Activated CD4-positive, alpha-beta T cell treated with anti-CD3 and anti-CD28 coated beads, Interleukin-2, amount 10 ng/mL, durations not matched to agents 24 days and 14 days (primary cell): ENCODE measurements at regions not wholly inside any gene's neighbourhood (a gene's known extent, or its start where the extent isn't known, plus 50 kb on each side); places are given as distances from the start of the nearest gene placed in this dataset.
A peak's percentile ranks its signal among the peaks of the same experiment; 100 is the strongest.

Source experiments
- DNase-seq: peaks from one replicate; pipeline ENCODE4 v3.0.0; 2022
- H3K27ac Mint-ChIP-seq: one replicate; pipeline ENCODE4 v1.8.0; 2022; ENCODE audit warnings: mild to moderate bottlenecking, mixed read lengths
- H3K27me3 Mint-ChIP-seq: one replicate; pipeline ENCODE4 v1.8.0; 2022; ENCODE audit warnings: mixed read lengths
- H3K36me3 Mint-ChIP-seq: one replicate; pipeline ENCODE4 v1.8.0; 2022; ENCODE audit warnings: low read depth, mild to moderate bottlenecking, mixed read lengths
- H3K4me1 Mint-ChIP-seq: one replicate; pipeline ENCODE4 v1.8.0; 2021; ENCODE audit warnings: mixed read lengths
- H3K4me3 Mint-ChIP-seq: one replicate; pipeline ENCODE4 v1.8.0; 2022; ENCODE audit warnings: mild to moderate bottlenecking, moderate library complexity, mixed read lengths
- H3K9me3 Mint-ChIP-seq: one replicate; pipeline ENCODE4 v1.8.0; 2021; ENCODE audit warnings: mixed read lengths
- intact Hi-C: fragments of 100-400 bp; cut with micrococcal nuclease; formaldehyde crosslinking; loops from one replicate; pipeline ENCODE4 v1.15.1; 2023

- no peaks in the 10 kb centered on the region for H3K9me3 Mint-ChIP-seq
- intact Hi-C loops, result no loop called here
- no peaks in the 10 kb centered on the region for H3K36me3 Mint-ChIP-seq
- H3K4me1 Mint-ChIP-seq, result no peaks in the 10 kb centered on the region
- H3K4me3 Mint-ChIP-seq, result no peak overlapping the region
- no peak overlapping the region for H3K27ac Mint-ChIP-seq
- no peaks in the 10 kb centered on the region for H3K27me3 Mint-ChIP-seq
- no peak for DNase-seq
Measured at GRCh38 chr14:105842105-105842504, 315.7 kb downstream of the TMEM121 start.

GRCh38 chr14:105843444-105844046 lies 317.2 kb downstream of the TMEM121 start:
- no peak overlapping the region for H3K27ac Mint-ChIP-seq
- DNase-seq, result no peak
- no peaks in the 10 kb centered on the region for H3K4me1 Mint-ChIP-seq

GRCh38 chr14:105844047-105844630 lies 317.8 kb downstream of the TMEM121 start:
- intact Hi-C loops, result no loop called here
- no peaks in the 10 kb centered on the region for H3K36me3 Mint-ChIP-seq
- peak; percentile 39 for DNase-seq
- no peak overlapping the region for H3K27ac Mint-ChIP-seq
- H3K4me3 Mint-ChIP-seq, result no peak overlapping the region
- H3K9me3 Mint-ChIP-seq, result no peaks in the 10 kb centered on the region
- H3K27me3 Mint-ChIP-seq, result no peaks in the 10 kb centered on the region
- no peaks in the 10 kb centered on the region for H3K4me1 Mint-ChIP-seq

More at GRCh38 chr14:105843444-105844046, 317.2 kb downstream of the TMEM121 start:
- Mint-ChIP-seq H3K27me3 (no peaks in the 10 kb centered on the region), H3K9me3 (no peaks in the 10 kb centered on the region), H3K4me3 (no peak overlapping the region), H3K36me3 (no peaks in the 10 kb centered on the region)
- intact Hi-C loops, result no loop called here

- H3K36me3 Mint-ChIP-seq, result no peaks in the 10 kb centered on the region
- peak; percentile 48 for DNase-seq
- no peaks in the 10 kb centered on the region for H3K27me3 Mint-ChIP-seq
- intact Hi-C loops, result no loop called here
- H3K4me3 Mint-ChIP-seq, result no peak overlapping the region
- H3K4me1 Mint-ChIP-seq, result no peaks in the 10 kb centered on the region
- no peak overlapping the region for H3K27ac Mint-ChIP-seq
- no peaks in the 10 kb centered on the region for H3K9me3 Mint-ChIP-seq
Measured at GRCh38 chr14:105844810-105845724, 318.7 kb downstream of the TMEM121 start.

GRCh38 chr14:105845725-105846309 lies 319.4 kb downstream of the TMEM121 start:
- no peaks in the 10 kb centered on the region for H3K4me1 Mint-ChIP-seq
- no peaks in the 10 kb centered on the region for H3K27me3 Mint-ChIP-seq
- no peaks in the 10 kb centered on the region for H3K36me3 Mint-ChIP-seq
- DNase-seq, result peak; percentile 45
- no peak overlapping the region for H3K27ac Mint-ChIP-seq
- no peaks in the 10 kb centered on the region for H3K9me3 Mint-ChIP-seq
- no peak overlapping the region for H3K4me3 Mint-ChIP-seq
- intact Hi-C loops, result no loop called here

GRCh38 chr14:105846312-105846711 lies 319.9 kb downstream of the TMEM121 start:
- intact Hi-C loops, result no loop called here
- Mint-ChIP-seq H3K36me3 (no peaks in the 10 kb centered on the region), H3K4me1 (no peaks in the 10 kb centered on the region), H3K27ac (no peak overlapping the region), H3K27me3 (no peaks in the 10 kb centered on the region), H3K4me3 (no peak overlapping the region), H3K9me3 (no peaks in the 10 kb centered on the region)
- no peak for DNase-seq

DNA sequence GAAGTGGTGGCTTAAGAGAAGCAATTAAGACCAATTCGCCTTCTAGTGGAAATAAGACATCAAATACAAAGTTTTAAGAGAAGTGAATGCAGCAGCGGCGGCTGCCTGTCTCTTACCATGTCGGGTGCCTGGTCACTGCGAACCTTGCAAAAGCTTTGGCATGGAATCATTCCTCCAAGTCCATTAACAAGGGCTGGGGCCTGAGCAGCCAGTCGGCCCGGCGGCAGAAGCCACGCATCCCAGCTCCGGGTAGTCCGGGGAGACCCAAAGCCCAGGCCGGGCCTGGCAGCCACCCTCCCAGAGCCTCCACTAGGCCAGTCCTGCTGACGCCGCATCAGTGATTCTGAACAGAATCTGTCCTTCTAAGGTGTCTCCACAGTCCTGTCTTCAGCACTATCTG lies 321.0 kb downstream of the TMEM121 start:
- DNase-seq, result peak; percentile 50
- H3K9me3 Mint-ChIP-seq, result no peaks in the 10 kb centered on the region
- H3K36me3 Mint-ChIP-seq, result no peaks in the 10 kb centered on the region
- intact Hi-C loops, result no loop called here
- H3K4me3 Mint-ChIP-seq, result no peak overlapping the region
- H3K4me1 Mint-ChIP-seq, result no peaks in the 10 kb centered on the region
- no peaks in the 10 kb centered on the region for H3K27me3 Mint-ChIP-seq
- H3K27ac Mint-ChIP-seq, result no peak overlapping the region

DNA sequence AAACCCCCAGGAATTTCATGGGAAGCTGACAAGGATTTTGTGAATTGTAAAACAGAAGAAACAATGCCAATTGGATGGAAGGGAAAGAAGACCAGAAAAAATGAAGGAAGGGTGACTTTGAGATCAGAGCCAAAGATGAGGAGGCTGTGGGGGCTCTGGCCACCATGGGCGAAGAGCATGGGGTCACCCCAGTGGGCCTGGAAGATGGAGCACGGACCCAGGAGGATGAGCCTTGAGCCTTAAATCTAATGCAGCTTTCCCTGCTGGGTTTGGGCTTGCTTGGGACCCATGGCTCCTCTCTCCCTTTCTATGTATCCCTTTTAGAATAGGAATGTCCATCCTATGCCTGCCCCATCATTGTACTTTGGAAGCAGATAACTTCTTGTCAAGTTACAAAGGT lies 322.2 kb downstream of the TMEM121 start:
- intact Hi-C loops, result no loop called here
- no peak for DNase-seq
- H3K9me3 Mint-ChIP-seq, result no peaks in the 10 kb centered on the region
- no peak overlapping the region for H3K4me3 Mint-ChIP-seq
- peaks cover 2% of the 10 kb centered on the region for H3K36me3 Mint-ChIP-seq
- no peak overlapping the region for H3K27ac Mint-ChIP-seq
- no peaks in the 10 kb centered on the region for H3K4me1 Mint-ChIP-seq
- H3K27me3 Mint-ChIP-seq, result no peaks in the 10 kb centered on the region

DNA sequence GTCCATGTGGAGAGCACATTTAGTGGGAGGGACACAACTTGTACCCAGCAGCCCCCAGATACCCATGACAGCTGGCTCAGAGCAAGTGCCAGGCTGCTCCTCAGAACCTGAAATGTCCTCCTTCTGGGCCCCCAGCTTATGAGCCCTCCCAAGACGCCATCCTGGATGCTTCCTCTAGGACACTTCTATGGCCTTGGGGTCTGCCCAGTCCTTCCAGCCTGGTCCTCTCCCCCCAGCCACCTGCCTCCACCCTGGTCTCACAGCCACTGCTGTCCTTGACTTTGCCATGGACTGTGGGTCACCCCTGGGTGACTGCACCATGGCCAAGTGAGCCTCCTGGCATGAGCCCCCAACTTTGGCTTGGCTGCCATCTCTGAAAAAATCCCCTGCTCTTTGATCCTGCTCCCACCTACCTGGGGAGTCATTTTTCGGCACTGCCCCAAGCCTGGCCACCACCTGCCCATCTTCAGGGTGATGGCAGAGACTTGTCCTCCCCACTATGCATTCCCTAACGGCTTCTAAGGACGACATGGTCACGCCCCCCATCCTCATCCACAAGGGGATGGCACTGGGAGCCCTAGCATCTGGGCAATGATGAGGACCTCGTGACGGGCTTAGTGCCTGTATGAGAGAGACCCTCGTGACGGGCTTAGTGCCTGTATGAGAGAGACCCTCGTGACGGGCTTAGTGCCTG lies 323.7 kb downstream of the TMEM121 start:
- Mint-ChIP-seq H3K36me3 (peaks cover 8% of the 10 kb centered on the region), H3K4me1 (no peaks in the 10 kb centered on the region), H3K27me3 (no peaks in the 10 kb centered on the region), H3K4me3 (no peak overlapping the region), H3K9me3 (no peaks in the 10 kb centered on the region), H3K27ac (no peak overlapping the region)
- DNase-seq, result peak; percentile 41
- intact Hi-C loops, result no loop called here

- intact Hi-C loops, result no loop called here
- no peaks in the 10 kb centered on the region for H3K9me3 Mint-ChIP-seq
- DNase-seq, result peak; percentile 51
- H3K4me3 Mint-ChIP-seq, result no peak overlapping the region
- H3K27me3 Mint-ChIP-seq, result no peaks in the 10 kb centered on the region
- H3K36me3 Mint-ChIP-seq, result peaks cover 8% of the 10 kb centered on the region
- H3K27ac Mint-ChIP-seq, result no peak overlapping the region
- H3K4me1 Mint-ChIP-seq, result peaks cover 2% of the 10 kb centered on the region
Measured at GRCh38 chr14:105850853-105851581, 324.6 kb downstream of the TMEM121 start.

- no peak overlapping the region for H3K27ac Mint-ChIP-seq
- intact Hi-C loops, result no loop called here
- no peaks in the 10 kb centered on the region for H3K27me3 Mint-ChIP-seq
- DNase-seq, result peak; percentile 48
- H3K36me3 Mint-ChIP-seq, result peaks cover 8% of the 10 kb centered on the region
- H3K4me3 Mint-ChIP-seq, result no peak overlapping the region
- no peaks in the 10 kb centered on the region for H3K9me3 Mint-ChIP-seq
- H3K4me1 Mint-ChIP-seq, result peaks cover 5% of the 10 kb centered on the region
Measured at GRCh38 chr14:105851716-105852377, 325.5 kb downstream of the TMEM121 start.

DNA sequence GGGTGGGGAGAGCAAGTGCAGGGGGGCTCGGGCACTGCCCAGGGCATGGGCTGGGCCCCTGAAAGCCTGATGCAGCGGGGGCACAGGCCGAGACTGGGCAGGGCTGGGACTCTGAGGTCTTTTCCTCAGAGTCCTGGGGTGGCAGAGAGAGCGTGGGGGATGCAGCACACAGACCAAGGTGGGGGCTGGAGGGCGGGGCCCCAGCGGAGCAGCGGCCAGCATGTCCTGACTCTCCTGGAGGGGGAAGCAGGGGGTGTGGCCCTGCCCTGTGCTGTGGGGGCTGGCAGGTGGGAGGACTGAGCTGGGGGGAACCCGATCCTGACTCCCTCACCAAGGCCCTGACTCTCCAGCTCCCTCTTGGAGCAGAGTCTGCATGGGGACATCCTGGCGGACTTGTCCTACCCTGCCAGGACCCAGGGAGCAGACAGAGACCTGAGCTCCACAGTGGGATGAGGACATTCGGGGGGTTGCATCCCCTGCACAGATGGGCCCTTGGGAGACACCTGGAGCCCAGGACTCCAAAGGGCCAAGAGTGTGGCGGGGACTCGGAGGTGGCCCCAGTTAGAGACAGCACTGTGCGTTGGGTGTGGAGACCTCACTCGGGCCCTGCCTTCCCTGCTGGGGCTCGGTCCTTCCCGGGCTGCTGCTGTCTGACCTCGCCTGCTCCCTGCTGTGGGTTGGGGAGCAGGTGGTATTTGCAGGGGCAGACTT lies 326.1 kb downstream of the TMEM121 start:
- DNase-seq, result no peak
- no peaks in the 10 kb centered on the region for H3K9me3 Mint-ChIP-seq
- H3K27ac Mint-ChIP-seq, result no peak overlapping the region
- peaks cover 5% of the 10 kb centered on the region for H3K4me1 Mint-ChIP-seq
- peaks cover 8% of the 10 kb centered on the region for H3K36me3 Mint-ChIP-seq
- H3K4me3 Mint-ChIP-seq, result no peak overlapping the region
- intact Hi-C loops, result no loop called here
- no peaks in the 10 kb centered on the region for H3K27me3 Mint-ChIP-seq
